ENCODE measurements at regions not wholly inside any gene's neighbourhood (a gene's known extent, or its start where the extent isn't known, plus 50 kb on each side); places are given as distances from the start of the nearest gene placed in this dataset.

DNA sequence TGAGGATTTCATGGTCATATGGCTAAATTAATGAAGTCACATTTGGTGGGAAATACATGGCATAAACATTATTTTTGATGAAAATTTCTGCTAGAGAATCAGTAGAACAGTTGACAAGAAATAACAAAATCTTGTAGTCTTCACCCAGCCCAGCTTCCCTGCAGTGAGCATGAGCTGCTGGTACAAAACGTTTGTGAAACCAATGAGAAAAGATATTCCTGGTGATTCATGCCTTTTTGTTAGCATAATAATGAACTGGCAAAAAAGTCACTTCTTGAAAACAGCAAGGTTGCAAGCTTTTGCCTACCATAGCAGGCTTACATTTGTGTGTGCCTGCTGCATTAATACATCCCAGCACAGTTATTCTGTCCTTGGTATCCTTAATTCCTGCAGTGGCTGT, 475.9 kb upstream of the HTR2A start:
- Histone ChIP-seq H4K20me1 (ENCODE audit: insufficient read depth, low read length) (no peaks in the 10 kb centered on the region), H3K27ac (ENCODE audit: low read depth, low read length) (no peak overlapping the region), H3K4me1 (ENCODE audit: insufficient read depth, low read length) (no peaks in the 10 kb centered on the region), H3K36me3 (ENCODE audit: insufficient read depth, low read length) (no peaks in the 10 kb centered on the region), H2AFZ (ENCODE audit: low read depth, low read length) (no peak overlapping the region), H3K79me2 (ENCODE audit: insufficient read depth, low read length) (no peaks in the 10 kb centered on the region), H3K9ac (ENCODE audit: low read length) (no peak overlapping the region), H3K9me3 (ENCODE audit: insufficient read depth, low read depth, low read length) (peaks cover 3% of the 10 kb centered on the region), H3K4me2 (ENCODE audit: low read length) (no peak overlapping the region), H3K4me3 (ENCODE audit: insufficient read depth, low read depth, low read length) (no peak overlapping the region), H3K27me3 (ENCODE audit: insufficient read depth, low read length) (no peaks in the 10 kb centered on the region)
- Mint-ChIP-seq H3K27me3 (ENCODE audit: low read depth, unreplicated experiment) (no peaks in the 10 kb centered on the region), H3K4me3 (ENCODE audit: unreplicated experiment) (no peak overlapping the region), H3K27ac (ENCODE audit: unreplicated experiment) (no peak overlapping the region), H3K9me3 (ENCODE audit: unreplicated experiment) (peaks cover 2% of the 10 kb centered on the region), H3K36me3 (ENCODE audit: low read depth, unreplicated experiment) (no peaks in the 10 kb centered on the region), H3K4me1 (ENCODE audit: low read depth, unreplicated experiment) (no peaks in the 10 kb centered on the region)
- DNase-seq (ENCODE audit: low read depth) (no peak), FAIRE-seq (no peak)
- no peak for TF ChIP-seq EZH2 (IDR thresholded peaks at IDR 0.05; ENCODE audit: insufficient read depth, low read length)
- TF ChIP-seq, protein P1, sequence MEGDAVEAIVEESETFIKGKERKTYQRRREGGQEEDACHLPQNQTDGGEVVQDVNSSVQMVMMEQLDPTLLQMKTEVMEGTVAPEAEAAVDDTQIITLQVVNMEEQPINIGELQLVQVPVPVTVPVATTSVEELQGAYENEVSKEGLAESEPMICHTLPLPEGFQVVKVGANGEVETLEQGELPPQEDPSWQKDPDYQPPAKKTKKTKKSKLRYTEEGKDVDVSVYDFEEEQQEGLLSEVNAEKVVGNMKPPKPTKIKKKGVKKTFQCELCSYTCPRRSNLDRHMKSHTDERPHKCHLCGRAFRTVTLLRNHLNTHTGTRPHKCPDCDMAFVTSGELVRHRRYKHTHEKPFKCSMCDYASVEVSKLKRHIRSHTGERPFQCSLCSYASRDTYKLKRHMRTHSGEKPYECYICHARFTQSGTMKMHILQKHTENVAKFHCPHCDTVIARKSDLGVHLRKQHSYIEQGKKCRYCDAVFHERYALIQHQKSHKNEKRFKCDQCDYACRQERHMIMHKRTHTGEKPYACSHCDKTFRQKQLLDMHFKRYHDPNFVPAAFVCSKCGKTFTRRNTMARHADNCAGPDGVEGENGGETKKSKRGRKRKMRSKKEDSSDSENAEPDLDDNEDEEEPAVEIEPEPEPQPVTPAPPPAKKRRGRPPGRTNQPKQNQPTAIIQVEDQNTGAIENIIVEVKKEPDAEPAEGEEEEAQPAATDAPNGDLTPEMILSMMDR (IDR thresholded peaks at IDR 0.05; ENCODE audit: insufficient read depth, low read depth, low read length): no peak

DNA sequence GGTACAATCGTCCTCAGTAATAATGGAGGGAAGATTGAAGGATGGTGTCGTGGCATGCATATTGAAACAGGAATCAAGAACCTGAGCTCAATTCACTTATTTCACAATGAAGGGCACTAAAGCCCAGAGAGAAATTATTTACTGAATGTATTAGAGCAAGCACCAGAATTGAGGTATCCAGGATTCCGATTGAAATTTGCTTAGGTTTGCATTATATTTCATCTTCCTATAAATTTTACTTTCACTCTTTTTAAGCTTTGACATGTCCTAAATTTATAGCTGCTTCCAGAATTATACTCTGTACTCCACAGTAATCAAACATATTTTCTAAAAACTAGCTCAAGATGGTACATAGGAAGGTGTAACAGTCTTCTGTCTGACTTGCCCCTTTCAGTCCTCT, 454.9 kb upstream of the HTR2A start:
- no peaks in the 10 kb centered on the region for H4K20me1 ChIP-seq (ENCODE audit: insufficient read depth, low read length)
- Mint-ChIP-seq H3K27me3 (ENCODE audit: low read depth, unreplicated experiment) (no peaks in the 10 kb centered on the region), H3K36me3 (ENCODE audit: low read depth, unreplicated experiment) (no peaks in the 10 kb centered on the region), H3K4me1 (ENCODE audit: low read depth, unreplicated experiment) (no peaks in the 10 kb centered on the region), H3K27ac (ENCODE audit: unreplicated experiment) (no peak overlapping the region), H3K9me3 (ENCODE audit: unreplicated experiment) (no peaks in the 10 kb centered on the region), H3K4me3 (ENCODE audit: unreplicated experiment) (no peak overlapping the region)
- H3K9ac ChIP-seq (ENCODE audit: low read length): no peak overlapping the region
- no peaks in the 10 kb centered on the region for H3K79me2 ChIP-seq (ENCODE audit: insufficient read depth, low read length)
- H3K27ac ChIP-seq (ENCODE audit: low read depth, low read length): no peak overlapping the region
- H2AFZ ChIP-seq (ENCODE audit: low read depth, low read length): no peak overlapping the region
- no peaks in the 10 kb centered on the region for H3K36me3 ChIP-seq (ENCODE audit: insufficient read depth, low read length)
- no peak overlapping the region for H3K4me3 ChIP-seq (ENCODE audit: insufficient read depth, low read depth, low read length)
- H3K4me2 ChIP-seq (ENCODE audit: low read length): no peak overlapping the region
- H3K9me3 ChIP-seq (ENCODE audit: insufficient read depth, low read depth, low read length): no peaks in the 10 kb centered on the region
- H3K27me3 ChIP-seq (ENCODE audit: insufficient read depth, low read length): no peaks in the 10 kb centered on the region
- DNase-seq (ENCODE audit: low read depth): no peak
- no peak for FAIRE-seq
- no peak for TF ChIP-seq EZH2 (IDR thresholded peaks at IDR 0.05; ENCODE audit: insufficient read depth, low read length)
- TF ChIP-seq, protein P1 (IDR thresholded peaks at IDR 0.05; ENCODE audit: insufficient read depth, low read depth, low read length): no peak
- H3K4me1 ChIP-seq (ENCODE audit: insufficient read depth, low read length): no peaks in the 10 kb centered on the region

DNA sequence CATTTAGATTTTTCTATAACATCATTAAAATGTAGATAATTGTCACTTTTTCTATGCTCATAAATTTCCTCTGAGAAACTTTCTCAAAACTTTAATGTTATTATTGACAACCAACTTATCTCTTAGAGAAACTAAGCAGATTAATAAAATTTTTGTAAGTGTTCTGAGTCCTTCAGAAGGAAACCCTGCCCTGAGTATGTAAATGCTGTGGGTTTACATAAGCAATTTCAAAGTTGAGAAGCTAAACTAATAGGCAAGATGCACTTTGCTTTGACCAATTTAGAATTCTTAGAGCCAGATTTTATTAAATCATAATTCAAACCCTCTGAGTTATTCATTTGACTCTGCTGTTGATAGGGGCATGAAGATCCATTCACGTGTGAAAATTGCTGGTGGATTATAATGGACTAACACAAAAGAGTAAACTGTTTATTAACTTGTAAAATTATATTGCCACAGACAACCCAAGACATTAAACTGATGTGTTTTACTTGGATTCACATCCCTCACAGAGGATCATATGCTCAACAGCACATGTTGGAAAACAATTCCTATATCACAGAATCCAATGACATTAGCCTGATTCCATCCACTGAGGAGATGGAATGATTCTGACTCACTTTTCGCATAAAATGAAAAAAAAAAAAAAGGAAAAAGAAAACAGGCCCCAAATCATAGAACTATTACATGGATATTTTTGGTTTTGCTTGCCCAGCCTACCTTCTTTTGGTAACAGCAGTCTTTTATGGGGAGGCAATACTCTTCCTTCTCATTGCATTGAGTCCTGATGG, 453.7 kb upstream of the HTR2A start:
- no peaks in the 10 kb centered on the region for H3K27me3 Mint-ChIP-seq (ENCODE audit: low read depth, unreplicated experiment)
- TF ChIP-seq EZH2 (IDR thresholded peaks at IDR 0.05; ENCODE audit: insufficient read depth, low read length): no peak
- TF ChIP-seq, protein P1 (IDR thresholded peaks at IDR 0.05; ENCODE audit: insufficient read depth, low read depth, low read length): no peak
- Histone ChIP-seq H4K20me1 (ENCODE audit: insufficient read depth, low read length) (no peaks in the 10 kb centered on the region), H3K4me1 (ENCODE audit: insufficient read depth, low read length) (no peaks in the 10 kb centered on the region), H3K9ac (ENCODE audit: low read length) (no peak overlapping the region), H3K9me3 (ENCODE audit: insufficient read depth, low read depth, low read length) (no peaks in the 10 kb centered on the region), H3K79me2 (ENCODE audit: insufficient read depth, low read length) (no peaks in the 10 kb centered on the region), H2AFZ (ENCODE audit: low read depth, low read length) (no peak overlapping the region), H3K4me3 (ENCODE audit: insufficient read depth, low read depth, low read length) (no peak overlapping the region), H3K27ac (ENCODE audit: low read depth, low read length) (no peak overlapping the region), H3K36me3 (ENCODE audit: insufficient read depth, low read length) (no peaks in the 10 kb centered on the region), H3K4me2 (ENCODE audit: low read length) (no peak overlapping the region), H3K27me3 (ENCODE audit: insufficient read depth, low read length) (no peaks in the 10 kb centered on the region)
- no peaks in the 10 kb centered on the region for H3K4me1 Mint-ChIP-seq (ENCODE audit: low read depth, unreplicated experiment)
- H3K36me3 Mint-ChIP-seq (ENCODE audit: low read depth, unreplicated experiment): no peaks in the 10 kb centered on the region
- FAIRE-seq (no peak), DNase-seq (ENCODE audit: low read depth) (no peak)
- H3K9me3 Mint-ChIP-seq (ENCODE audit: unreplicated experiment): no peaks in the 10 kb centered on the region
- no peak overlapping the region for H3K4me3 Mint-ChIP-seq (ENCODE audit: unreplicated experiment)
- H3K27ac Mint-ChIP-seq (ENCODE audit: unreplicated experiment): no peak overlapping the region

Data from astrocyte (in vitro differentiated cells and primary cell).